ENCODE measurements at regions not wholly inside any gene's neighbourhood (a gene's known extent, or its start where the extent isn't known, plus 50 kb on each side); places are given as distances from the start of the nearest gene placed in this dataset.
"Not testable (repeated sequence)": the region's sequence is repeated elsewhere in the genome, so short reads cannot be mapped to it uniquely, and the experiment has no call there.

DNA sequence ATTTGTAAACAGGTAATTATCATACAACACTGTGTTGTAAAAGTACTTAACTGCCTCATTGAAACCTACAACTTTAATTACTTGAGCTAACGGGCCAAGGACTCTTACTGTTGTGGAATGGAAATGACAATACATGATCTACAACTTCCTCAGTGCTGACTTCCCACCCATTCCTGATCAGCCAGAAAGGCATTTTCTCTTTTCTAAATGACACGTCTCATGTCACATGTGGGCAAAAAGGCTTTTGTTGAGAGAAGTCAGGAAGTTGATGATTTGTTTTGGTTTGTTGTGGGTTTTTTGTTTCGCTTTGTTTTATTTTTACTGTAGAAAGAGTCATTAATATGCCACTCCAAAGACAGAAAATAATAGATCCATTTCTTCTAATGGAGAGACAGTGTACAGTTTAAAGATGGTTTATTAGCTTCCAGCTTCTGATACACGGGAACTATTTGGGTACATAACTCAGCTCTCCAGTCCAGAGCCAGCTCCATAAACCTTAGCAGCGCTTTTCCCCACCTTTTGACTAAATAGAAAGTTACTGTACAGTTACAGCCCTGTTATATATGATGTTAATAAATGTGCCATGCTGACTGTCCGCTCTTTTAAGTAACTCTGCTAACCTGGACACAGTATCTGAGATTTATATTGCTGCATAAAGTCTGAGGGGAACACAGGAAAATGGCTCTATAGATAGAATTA is 509.4 kb upstream of the API5 start:
- peak in 2 of 3 donors; percentile 5 to 24 for DNase-seq (ENCODE audit: low read depth in 3 of 3, low spot score in 2 of 3)

DNA sequence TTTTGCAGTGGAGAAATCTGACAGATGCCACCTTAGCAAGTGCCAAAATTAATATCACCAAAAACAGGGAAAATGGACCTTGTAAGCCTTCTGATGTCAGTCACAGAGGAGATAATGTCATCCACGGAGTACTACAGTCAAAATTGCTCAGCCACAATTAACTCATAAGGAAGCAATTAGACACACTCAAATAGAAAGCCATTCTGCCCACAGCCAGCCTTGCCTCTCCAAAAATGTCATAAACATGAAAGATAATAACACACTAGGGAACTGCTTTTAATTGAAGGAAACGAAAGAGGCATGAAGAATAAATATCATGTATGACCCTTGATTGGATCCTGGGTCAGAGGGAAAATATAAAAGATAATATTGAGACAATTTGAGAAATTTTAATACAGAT is 505.6 kb upstream of the API5 start:
- no peak for DNase-seq (ENCODE audit: low read depth in 3 of 3, low spot score in 2 of 3)

DNA sequence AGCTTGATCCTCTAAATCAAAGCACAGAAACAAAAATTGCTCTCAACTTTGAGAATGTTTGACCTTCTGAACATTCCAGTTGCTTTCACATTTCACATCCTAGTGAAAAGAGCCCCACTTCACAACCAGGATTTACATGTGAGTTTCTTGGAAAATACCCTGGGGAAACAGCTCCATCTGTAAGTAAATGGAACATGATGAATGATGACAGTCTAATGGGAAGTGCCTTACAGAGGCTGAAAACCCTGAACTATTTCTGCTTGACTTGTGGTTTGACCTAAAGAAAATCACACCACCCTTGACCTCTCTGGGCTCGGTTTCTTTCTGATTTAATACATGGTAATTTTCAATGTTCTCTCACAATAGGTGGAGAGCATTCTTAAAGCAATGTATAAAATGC is 499.4 kb upstream of the API5 start:
- peak; percentile 19 to 31 (median 23) for DNase-seq (ENCODE audit: low read depth in 3 of 3, low spot score in 2 of 3)

DNA sequence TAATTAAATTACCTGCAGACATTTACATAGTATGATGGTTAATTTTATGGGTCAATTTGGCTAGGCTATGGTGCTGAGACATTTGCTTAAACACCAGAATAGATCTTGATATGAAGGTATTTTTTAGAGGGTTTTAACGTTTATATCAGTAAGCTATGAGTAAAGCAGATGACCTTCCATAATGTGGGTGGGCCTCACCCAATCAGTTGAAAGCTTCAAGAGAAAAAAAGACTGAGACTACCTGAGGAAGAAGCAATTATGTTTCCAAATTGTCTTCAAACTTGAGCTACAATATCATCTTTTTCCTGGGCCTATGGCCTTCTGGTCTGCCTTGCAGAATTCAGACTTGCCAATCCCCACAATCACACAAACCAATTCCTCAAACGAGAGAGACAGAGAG is 498.8 kb upstream of the API5 start:
- no peak for DNase-seq (ENCODE audit: low read depth in 3 of 3, low spot score in 2 of 3)

DNA sequence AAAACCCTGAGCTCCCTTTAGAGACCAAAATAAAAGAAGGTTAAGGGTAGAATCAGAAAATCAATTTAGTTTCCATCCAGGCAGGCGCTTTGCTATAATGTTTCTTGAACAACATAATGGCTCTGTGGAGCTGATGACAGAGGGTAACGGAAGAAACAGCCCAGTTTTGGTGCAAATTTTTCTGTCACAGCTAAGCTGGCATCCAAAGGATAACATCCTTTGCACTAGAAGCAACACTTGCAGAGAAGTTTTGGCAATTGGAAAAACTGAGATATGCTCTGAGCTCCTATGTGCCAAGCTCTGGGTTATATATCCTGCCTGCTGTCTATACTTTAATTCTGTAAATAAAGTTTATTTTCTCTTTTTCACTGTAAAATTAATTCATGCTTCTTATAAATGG is 495.3 kb upstream of the API5 start:
- DNase-seq (ENCODE audit: low read depth in 3 of 3, low spot score in 2 of 3): no peak

DNA sequence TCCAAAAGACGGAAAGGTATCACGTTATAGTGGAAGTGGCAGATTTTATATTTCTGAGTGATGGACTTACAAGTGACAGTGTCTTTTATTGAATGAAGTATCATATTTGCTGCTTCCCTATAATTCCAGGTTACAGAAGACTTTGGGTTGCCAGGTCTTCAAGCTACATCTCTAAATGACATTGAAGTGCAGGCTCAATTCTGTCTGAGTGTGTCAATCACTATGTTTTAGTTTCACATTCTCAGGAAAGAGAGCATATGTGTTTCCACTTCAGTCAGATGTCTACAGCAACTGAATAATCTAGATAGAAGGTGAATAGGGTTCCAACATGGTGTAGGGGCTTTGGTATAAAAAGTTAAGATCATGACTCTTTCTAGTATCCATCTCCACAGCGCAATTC is 492.7 kb upstream of the API5 start:
- DNase-seq (ENCODE audit: low read depth in 3 of 3, low spot score in 2 of 3): no peak

DNA sequence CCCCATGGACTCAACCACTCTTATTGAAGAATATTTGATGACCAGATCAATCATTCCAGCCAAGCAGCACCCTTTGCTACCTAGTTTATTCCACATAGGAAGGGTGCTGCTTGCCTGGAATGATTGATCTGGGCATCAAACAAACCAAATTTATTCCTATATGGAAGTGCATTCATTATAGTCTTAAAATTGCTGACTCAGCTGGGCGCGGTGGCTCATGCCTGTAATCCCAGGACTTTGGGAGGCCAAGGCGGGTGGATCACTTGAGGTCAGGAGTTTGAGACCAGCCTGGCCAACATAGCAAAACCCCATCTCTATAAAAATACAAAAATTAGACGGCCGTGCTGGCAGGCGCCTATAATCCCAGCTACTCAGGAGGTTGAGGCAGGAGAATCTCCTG is 489.6 kb upstream of the API5 start:
- not testable (repeated sequence) for DNase-seq (ENCODE audit: low read depth in 3 of 3, low spot score in 2 of 3)

DNA sequence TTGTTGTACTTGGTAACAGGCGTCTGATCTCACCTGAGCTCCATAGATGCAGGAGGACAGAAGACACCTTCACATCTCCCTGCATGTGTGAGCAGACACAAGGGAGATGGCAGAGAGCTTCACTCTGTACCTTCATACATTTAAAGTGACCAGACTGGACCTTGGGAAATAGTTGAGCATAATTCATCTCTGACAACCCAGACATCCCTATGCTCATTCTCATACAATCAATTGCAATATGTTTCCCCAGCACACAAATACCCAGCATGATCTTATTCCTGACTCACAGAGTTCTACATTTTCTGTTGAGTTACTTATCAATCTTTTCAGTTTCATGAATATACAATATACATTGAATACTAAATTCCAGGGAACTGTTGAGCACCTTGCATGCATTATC is 488.2 kb upstream of the API5 start:
- DNase-seq (ENCODE audit: low read depth in 3 of 3, low spot score in 2 of 3): no peak

DNA sequence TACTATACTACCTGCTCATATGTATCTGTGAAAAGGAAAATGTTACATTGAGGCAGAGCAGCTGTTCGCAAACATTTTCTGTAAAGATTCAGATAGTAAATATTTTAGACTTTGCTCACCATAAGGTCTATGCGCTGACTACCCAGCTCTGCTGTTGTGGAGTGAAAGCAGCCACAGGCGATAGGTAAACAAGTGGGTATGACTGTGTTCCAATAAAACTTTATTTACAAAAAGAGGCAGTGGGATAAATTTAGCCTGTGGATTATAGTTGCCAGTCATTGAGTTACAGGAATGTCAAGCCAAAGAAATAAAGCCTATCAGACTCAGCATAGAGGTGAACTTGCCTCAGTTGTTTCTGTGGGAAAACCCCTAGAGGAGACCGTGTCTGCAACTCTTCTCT is 487.7 kb upstream of the API5 start:
- DNase-seq (ENCODE audit: low read depth in 3 of 3, low spot score in 2 of 3): no peak

DNA sequence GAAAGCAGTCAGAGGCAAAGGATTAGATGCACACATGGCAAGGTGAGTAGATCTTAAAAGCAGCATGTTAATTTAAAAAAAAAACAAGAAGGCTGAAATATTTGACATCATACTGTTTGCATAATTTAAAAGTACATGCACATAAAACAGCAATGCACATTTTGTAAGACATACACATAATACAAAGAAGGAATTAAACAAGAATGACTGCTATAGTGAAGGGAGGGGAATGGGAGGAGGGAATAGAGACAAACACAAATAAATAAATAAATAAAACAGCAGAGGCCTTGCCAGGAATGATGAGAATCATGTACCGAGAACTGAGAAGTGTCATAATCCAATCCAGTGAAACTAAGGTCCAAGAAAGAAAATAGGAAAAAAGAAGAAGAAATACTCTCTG is 486.2 kb upstream of the API5 start:
- no peak for DNase-seq (ENCODE audit: low read depth in 3 of 3, low spot score in 2 of 3)

DNA sequence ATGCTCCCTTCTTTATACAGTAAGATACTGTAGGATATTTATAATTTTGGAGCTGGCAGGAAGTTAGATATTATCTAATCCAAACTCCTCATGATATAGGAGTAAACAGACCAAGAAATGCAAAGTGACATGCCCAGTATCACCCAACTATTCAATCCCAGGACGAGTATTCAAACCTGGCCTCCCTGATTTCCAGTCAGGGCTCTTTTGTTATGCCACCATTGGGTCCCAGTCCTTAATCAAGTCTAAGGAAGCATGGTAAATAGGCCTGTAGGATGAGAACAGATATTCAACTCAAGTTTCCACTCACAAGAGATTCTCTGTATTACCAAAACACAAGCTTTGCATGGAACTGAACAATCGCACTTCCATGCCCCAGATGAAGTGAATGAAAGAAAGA is 484.0 kb upstream of the API5 start:
- DNase-seq (ENCODE audit: low read depth in 3 of 3, low spot score in 2 of 3): no peak

DNA sequence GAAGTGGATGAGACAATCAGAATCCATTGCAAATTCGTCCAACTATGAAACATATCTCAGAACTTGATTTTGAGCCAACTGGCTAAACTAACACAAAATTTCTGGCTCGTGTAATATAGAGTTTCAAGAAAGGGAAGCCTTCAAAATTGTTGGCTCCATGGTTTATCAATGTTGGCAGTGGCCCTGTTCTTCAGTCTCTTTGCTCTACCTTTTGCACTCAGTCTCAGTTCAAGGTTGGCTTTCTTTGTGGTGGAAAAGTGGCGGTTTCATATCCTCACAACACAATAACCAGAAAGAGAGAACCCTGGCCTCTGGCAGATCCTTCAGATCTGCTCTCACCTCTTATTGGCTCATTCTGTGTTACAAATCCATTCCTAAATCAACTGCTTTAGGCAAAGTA is 473.8 kb upstream of the API5 start:
- no peak for DNase-seq (ENCODE audit: low read depth in 3 of 3, low spot score in 2 of 3)

DNA sequence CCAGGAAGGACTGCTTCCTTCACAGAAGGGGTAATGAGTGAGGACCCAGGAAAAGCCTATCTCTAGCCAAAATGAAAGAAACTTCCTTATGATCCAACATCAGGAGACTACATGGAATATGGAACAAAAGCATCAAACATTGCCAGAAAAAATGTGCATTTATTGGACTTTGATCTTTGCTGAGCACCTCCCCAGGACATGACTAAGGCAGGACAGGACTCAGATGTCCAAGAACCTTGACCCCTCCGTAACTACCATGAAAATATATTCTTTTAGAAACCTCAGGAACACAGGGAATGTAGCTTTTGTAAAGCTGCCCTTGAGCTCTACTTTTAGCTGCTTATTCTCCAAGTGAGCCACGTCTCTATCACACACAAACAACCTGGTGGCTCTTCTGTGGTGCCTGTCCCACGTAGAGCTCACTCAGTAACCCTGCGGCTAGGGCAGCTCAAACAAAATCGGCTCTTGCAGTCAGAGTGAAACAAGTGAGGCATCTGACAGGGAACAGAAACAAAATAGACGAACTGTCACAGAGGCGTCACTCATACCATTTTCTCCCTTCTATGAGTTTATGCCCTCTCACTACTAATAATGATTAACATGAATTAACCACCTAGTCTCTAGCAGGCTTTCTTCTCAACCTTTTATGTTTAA is 471.5 kb upstream of the API5 start:
- DNase-seq (ENCODE audit: low read depth in 3 of 3, low spot score in 2 of 3): no peak

DNA sequence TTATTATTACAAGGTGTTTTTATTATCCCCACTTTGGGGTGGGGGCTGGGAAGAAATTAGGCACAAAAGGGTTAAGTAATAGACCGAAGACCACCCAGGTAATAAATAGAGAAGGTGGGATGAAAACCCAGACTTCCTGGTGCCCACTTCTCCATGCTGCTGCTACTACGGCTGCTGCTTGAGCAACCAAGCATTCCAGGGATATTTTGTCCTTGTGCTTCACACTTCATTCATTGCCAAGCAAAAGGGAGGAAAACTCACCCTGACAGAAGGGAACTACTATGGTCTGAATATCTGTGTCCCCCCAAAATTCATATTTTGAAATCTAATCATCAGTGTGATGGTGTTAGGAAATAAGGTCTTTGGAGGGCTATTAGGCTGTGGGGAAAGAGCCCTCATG is 470.9 kb upstream of the API5 start:
- DNase-seq (ENCODE audit: low read depth in 3 of 3, low spot score in 2 of 3): no peak

DNA sequence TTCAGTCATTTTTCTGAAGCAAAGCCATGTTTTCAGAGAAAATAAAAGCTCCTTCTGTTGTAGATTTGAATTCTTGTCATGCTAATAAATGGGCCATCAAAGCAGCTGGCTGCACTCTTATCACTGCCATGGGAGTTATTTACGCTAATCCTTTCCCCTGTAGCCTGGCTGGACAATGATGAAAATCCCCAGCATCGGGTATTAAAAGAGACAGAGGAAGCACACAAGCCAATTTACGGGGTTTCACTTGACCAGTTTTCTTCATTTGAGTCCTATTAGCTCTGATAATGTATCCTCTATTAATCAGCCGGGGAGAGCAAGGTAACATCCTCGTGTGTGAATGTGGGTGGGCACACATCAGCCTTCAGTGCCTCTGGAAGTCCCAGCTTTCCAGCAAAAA is 470.2 kb upstream of the API5 start:
- DNase-seq (ENCODE audit: low read depth in 3 of 3, low spot score in 2 of 3): no peak

DNA sequence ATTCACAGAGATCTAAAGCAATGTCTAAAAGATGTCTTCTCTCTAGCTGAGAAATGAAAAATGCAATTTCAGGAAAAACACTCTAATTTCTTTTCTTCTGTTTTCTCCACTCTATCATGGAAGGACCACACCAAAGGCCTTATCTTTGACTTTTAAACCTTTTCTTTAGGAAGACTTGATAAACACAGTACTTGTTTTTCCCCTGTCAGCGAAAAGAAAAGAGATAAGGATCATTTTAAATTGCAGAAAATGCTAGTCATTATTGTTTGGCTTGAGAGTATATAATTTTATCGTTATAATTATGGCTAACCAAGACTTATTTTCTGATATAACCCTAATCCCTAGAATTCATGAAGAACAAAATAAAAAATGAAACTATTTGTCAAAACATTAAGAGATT is 462.4 kb upstream of the API5 start:
- DNase-seq (ENCODE audit: low read depth in 3 of 3, low spot score in 2 of 3): no peak

DNA sequence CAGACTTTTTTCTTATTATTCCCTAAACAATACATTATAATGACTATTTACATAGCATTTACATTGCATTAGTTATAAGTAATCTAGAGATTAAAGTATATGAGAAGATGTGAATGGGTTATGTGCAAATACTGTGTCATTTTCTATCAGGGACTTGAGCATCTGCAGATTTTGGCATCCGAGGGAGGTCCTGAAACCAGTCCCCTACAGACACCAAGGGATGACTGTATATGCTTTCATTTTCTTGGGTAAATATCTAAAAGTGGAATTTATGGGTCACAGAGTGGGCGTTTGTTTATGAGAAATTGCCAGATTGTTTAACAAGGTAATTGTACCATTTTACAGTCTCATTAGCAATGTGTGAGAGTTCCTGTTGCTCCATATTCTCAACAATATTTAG is 454.5 kb upstream of the API5 start:
- DNase-seq (ENCODE audit: low read depth in 3 of 3, low spot score in 2 of 3): no peak

DNA sequence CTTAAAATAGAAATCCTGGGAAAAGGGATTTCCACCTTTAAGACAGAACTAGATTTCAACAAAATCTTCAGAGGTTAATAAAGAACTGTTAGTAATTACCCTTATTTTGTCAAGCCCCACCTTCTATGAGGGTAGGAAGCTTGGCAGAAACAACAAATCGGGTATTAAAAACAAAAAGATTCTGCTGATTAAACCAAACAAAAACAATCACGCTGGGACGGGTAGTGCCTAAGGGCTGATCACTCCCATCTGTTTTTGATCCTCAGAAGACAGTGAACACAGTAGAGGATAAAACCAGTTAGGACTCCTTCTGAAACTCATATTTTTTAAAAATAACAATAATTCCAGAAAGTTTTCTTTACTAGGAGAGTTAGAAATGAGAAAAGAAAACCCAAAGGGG is 441.3 kb upstream of the API5 start:
- DNase-seq (ENCODE audit: low read depth in 3 of 3, low spot score in 2 of 3): no peak

DNA sequence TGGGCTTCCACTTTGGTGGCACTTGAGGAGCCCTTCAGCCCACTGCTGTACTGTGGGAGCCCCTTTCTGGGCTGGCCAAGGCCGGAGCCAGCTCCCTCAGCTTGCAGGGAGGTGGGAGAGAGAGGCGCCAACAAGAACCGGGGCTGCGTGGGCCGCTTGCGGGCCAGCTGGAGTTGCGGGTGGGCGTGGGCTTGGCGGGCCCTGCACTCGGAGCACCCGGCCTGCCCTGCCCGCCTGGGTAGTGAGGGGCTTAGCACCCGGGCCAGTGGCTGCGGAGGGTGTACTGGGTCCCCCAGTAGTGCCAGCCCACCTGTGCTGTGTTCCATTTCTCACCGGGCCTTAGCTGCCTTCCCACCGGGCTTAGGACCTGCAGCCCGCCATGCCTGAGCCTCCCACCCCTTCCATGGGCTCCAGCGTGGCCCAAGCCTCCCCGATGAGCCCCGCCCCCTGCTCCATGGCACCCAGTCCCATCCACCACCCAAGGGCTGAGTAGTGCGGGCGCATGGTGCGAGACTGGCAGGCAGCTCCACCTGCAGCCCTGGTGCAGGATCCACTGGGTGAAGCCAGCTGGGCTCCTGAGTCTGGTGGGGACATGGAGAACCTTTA is 437.9 kb upstream of the API5 start:
- not testable (repeated sequence) for DNase-seq (ENCODE audit: low read depth in 3 of 3, low spot score in 2 of 3)

DNA sequence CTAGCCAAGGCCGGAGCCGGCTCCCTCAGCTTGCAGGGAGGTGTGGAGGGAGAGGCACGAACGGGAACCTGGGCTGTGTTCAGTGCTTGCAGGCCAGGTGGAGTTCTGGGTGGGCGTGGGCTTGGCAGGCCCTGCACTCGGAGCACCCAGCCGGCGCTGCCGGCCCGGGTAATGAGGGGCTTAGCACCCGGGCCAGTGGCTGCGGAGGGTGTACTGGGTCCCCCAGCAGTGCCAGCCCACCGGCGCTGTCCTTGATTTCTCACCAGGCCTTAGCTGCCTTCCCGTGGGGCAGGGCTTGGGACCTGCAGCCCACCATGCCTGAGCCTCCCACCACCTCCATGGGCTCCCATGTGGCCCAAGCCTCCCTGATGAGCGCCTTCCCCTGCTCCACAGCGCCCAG is 430.5 kb upstream of the API5 start:
- DNase-seq (ENCODE audit: low read depth in 3 of 3, low spot score in 2 of 3): not testable (repeated sequence)

DNA sequence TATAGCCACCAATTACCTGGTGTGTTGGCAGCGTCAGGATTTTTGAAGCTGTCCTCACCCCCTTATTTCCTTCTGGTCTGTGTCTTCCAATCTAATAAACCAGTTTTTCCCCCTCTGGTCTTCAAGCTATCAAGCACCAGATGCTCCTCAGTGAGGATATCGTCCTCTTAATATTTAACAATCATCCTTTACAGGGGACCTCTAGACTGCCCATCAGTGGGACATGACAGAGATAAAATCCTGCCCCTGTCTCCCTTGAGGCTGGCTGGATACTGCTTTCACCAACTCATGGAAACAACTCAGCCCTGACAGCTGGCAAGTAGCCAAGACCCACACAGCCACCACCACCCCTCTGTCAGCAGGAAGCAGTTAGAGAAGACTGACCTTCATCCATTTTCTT is 421.0 kb upstream of the API5 start:
- peak in 1 of 3 donors; percentile 24 for DNase-seq (ENCODE audit: low read depth in 3 of 3, low spot score in 2 of 3)

DNA sequence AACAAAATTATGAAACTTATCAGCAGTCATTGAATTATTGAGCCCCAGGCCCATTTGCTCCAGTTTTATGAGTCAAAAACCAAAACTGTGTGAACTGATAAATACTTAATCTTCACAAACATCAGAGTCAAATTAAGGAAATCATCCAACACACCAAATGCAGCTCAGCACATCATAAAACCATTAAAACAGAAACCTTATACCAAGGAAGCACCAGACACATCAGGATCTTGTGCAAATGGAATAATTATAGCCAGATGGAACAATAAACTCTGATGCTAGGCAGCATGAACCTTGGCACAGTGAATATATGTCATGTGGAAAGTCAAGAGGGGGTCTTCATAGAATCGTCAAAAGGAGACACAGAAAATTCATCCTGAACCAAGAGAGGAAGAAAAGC is 410.7 kb upstream of the API5 start:
- DNase-seq (ENCODE audit: low read depth in 3 of 3, low spot score in 2 of 3): no peak

Measured in right renal cortex interstitium (tissue), 3 donors.